Activated naive CD8-positive, alpha-beta T cell treated with anti-CD3 and anti-CD28 coated beads, Interleukin-2, amount 10 ng/mL, durations not matched to agents 7 days and 5 days (primary cell): ENCODE measurements at regions not wholly inside any gene's neighbourhood (a gene's known extent, or its start where the extent isn't known, plus 50 kb on each side); places are given as distances from the start of the nearest gene placed in this dataset.

Source experiments
- ATAC-seq: fragments of 150-1000 bp; cut with Tn5 transposase; one replicate; pipeline ENCODE4 v1.10.0; 2021; ENCODE audit warnings: low read depth, moderate library complexity
- POLR2A ChIA-PET: fragments of 350-600 bp; sonication (Branson Sonifier 250); formaldehyde crosslinking; loops from one replicate; lab custom pipeline; 2021; ENCODE audit warnings: antibody characterized with exemption; lab: Charles Lee
- DNase-seq: peaks from one replicate; pipeline ENCODE4 v3.0.0; 2021
- H3K27ac Mint-ChIP-seq: one replicate; pipeline ENCODE4 v1.8.0; 2022; ENCODE audit warnings: mild to moderate bottlenecking, mixed read lengths
- H3K27me3 Mint-ChIP-seq: one replicate; pipeline ENCODE4 v1.8.0; 2022; ENCODE audit warnings: mild to moderate bottlenecking, moderate library complexity, mixed read lengths
- H3K36me3 Mint-ChIP-seq: one replicate; pipeline ENCODE4 v1.8.0; 2021; ENCODE audit warnings: mild to moderate bottlenecking, mixed read lengths
- H3K4me1 Mint-ChIP-seq: one replicate; pipeline ENCODE4 v1.8.0; 2021; ENCODE audit warnings: mixed read lengths
- H3K4me3 Mint-ChIP-seq: one replicate; pipeline ENCODE4 v1.8.0; 2022; ENCODE audit warnings: mild to moderate bottlenecking, moderate library complexity, mixed read lengths
- H3K9me3 Mint-ChIP-seq: one replicate; pipeline ENCODE4 v1.8.0; 2021; ENCODE audit warnings: mixed read lengths

- no peak for DNase-seq
- POLR2A ChIA-PET, result no interaction called here
- Mint-ChIP-seq H3K27ac (no peak overlapping the region), H3K36me3 (no peaks in the 10 kb centered on the region), H3K4me1 (no peaks in the 10 kb centered on the region), H3K9me3 (no peaks in the 10 kb centered on the region), H3K4me3 (no peak overlapping the region), H3K27me3 (no peaks in the 10 kb centered on the region)
- ATAC-seq, result no peak
Observed at GRCh38 chr18:24545651-24546050, 85.2 kb downstream of the HRH4 start.

DNA sequence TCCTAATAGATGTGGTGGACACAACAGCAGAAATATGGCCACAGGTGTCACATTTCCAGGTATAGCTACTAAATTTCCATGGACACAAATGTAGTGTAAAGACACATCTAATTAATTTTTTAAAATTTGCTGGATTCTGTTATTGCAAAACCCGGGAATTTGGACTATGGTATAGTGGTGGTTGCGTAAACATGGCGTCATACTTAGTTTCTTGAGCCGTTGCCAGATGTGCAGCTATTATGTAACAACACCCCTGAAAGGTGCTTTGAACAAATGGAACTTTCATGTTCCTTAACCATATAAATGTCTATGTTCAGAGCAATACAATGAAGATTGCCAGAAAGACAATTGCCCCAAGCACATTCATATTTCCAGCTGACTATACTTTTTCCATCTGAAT lies 85.9 kb downstream of the HRH4 start:
- POLR2A ChIA-PET, result no interaction called here
- no peak for DNase-seq
- H3K4me3 Mint-ChIP-seq, result no peak overlapping the region
- H3K4me1 Mint-ChIP-seq, result no peaks in the 10 kb centered on the region
- no peaks in the 10 kb centered on the region for H3K27me3 Mint-ChIP-seq
- no peak overlapping the region for H3K27ac Mint-ChIP-seq
- no peak for ATAC-seq
- no peaks in the 10 kb centered on the region for H3K9me3 Mint-ChIP-seq
- no peaks in the 10 kb centered on the region for H3K36me3 Mint-ChIP-seq

GRCh38 chr18:24548583-24548982 lies 88.1 kb downstream of the HRH4 start:
- H3K36me3 Mint-ChIP-seq, result no peaks in the 10 kb centered on the region
- no peaks in the 10 kb centered on the region for H3K27me3 Mint-ChIP-seq
- no peak for DNase-seq
- POLR2A ChIA-PET, result no interaction called here
- H3K27ac Mint-ChIP-seq, result no peak overlapping the region
- H3K4me3 Mint-ChIP-seq, result no peak overlapping the region
- no peaks in the 10 kb centered on the region for H3K9me3 Mint-ChIP-seq
- no peak for ATAC-seq
- H3K4me1 Mint-ChIP-seq, result peaks cover 3% of the 10 kb centered on the region

GRCh38 chr18:24552218-24552617 lies 91.8 kb downstream of the HRH4 start:
- ATAC-seq (no peak), DNase-seq (no peak)
- peaks cover 4% of the 10 kb centered on the region for H3K4me1 Mint-ChIP-seq
- no peak overlapping the region for H3K27ac Mint-ChIP-seq
- H3K36me3 Mint-ChIP-seq, result no peaks in the 10 kb centered on the region
- H3K4me3 Mint-ChIP-seq, result no peak overlapping the region
- POLR2A ChIA-PET, result no interaction called here
- H3K27me3 Mint-ChIP-seq, result no peaks in the 10 kb centered on the region
- no peaks in the 10 kb centered on the region for H3K9me3 Mint-ChIP-seq

DNA sequence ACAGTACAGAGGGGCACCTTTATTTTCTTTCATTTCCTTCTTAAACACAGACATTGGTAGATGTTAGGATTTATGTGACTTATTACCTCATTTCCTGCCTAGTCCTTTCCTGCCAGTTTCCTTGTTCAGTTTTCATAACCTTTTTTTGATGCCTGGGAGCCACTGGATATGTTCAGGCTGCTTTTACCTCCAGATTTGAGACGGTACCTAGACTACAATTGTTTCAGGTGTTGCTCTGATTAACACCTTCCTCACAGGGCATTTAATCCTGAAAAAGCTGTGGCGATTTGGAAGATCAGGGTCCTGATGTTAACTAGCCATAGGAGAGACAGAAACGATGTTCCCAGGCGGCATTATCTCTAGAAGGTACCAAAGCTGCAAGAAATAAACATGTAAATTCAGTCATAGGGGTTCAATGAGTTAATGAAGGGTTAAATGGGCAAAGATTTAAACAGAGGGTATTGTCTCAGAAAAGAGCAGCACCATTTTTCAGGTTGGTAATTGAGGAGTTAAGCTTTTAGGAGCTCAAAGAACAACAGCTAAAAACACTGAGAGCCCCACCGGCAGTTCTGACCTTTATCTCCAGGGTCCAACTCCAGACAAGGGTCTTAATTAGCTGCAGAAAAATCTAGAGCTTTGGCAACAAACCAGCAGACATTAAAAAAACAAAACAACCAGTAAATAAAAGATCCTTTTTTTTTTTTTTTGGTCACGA lies 93.3 kb downstream of the HRH4 start:
- H3K9me3 Mint-ChIP-seq, result no peaks in the 10 kb centered on the region
- POLR2A ChIA-PET, result no interaction called here
- H3K36me3 Mint-ChIP-seq, result no peaks in the 10 kb centered on the region
- ATAC-seq (no peak), DNase-seq (no peak)
- no peaks in the 10 kb centered on the region for H3K27me3 Mint-ChIP-seq
- H3K27ac Mint-ChIP-seq, result no peak overlapping the region
- no peak overlapping the region for H3K4me3 Mint-ChIP-seq
- peaks cover 4% of the 10 kb centered on the region for H3K4me1 Mint-ChIP-seq

DNA sequence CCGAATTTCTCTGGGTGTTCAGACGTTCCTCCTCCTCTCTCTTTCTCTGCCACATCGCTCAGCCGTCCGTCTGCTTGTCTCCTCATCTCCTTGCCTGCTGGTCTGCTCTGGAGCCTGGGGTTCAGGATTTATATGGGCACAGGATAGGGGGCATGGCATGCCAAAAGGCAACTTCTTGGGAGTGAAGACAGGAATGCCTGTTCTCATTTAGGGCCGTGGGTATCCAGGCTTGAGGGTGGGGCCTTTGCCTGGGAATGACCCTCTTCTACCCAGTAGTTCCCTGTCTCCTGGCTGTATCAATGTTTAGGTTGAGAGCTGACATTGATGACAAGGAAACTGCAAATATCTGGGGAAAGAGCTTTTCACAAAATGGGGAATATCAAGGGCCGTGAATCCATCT lies 98.0 kb downstream of the HRH4 start:
- Mint-ChIP-seq H3K4me1 (peaks cover 3% of the 10 kb centered on the region), H3K4me3 (no peak overlapping the region), H3K9me3 (no peaks in the 10 kb centered on the region), H3K36me3 (no peaks in the 10 kb centered on the region), H3K27me3 (no peaks in the 10 kb centered on the region), H3K27ac (no peak overlapping the region)
- no peak for DNase-seq
- POLR2A ChIA-PET, result no interaction called here
- no peak for ATAC-seq

- H3K9me3 Mint-ChIP-seq, result no peaks in the 10 kb centered on the region
- H3K4me1 Mint-ChIP-seq, result no peaks in the 10 kb centered on the region
- no peaks in the 10 kb centered on the region for H3K36me3 Mint-ChIP-seq
- H3K27ac Mint-ChIP-seq, result no peak overlapping the region
- H3K27me3 Mint-ChIP-seq, result no peaks in the 10 kb centered on the region
- POLR2A ChIA-PET, result interaction anchor here (0.6 kb wide), 1 partner anchor 126 kb away, joined by 3 read pairs; no protein-coding TSS in a partner anchor
- H3K4me3 Mint-ChIP-seq, result no peak overlapping the region
- ATAC-seq (no peak), DNase-seq (no peak)
Observed at GRCh38 chr18:24559526-24559925, 99.1 kb downstream of the HRH4 start.

DNA sequence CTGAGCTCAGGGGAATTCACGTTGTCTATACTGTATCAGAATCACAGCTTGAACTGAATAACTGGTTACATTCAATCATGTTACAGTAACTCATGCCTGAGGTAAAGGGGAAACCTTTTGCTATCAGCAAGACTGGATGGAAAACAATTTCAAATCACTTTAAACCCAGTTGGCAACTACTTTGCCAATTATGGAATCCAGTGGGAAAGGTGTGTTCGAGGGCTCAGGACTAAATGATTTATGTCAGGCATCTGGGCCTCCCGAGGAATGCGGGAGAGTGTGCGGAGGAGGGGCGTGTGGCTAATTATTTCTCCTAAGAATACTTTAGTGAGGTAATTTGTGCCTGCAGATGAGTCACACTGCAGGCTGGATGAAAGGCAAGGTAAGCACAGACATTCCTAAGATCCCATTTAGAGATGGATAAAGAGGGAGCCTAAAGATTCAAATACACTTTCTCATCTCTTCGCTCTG lies 100.1 kb downstream of the HRH4 start:
- Mint-ChIP-seq H3K4me3 (no peak overlapping the region), H3K4me1 (no peaks in the 10 kb centered on the region), H3K27me3 (no peaks in the 10 kb centered on the region), H3K27ac (no peak overlapping the region), H3K36me3 (no peaks in the 10 kb centered on the region), H3K9me3 (no peaks in the 10 kb centered on the region)
- POLR2A ChIA-PET, result no interaction called here
- ATAC-seq (no peak), DNase-seq (no peak)

GRCh38 chr18:24561369-24561965 lies 101.0 kb downstream of the HRH4 start:
- H3K4me3 Mint-ChIP-seq, result no peak overlapping the region
- no peaks in the 10 kb centered on the region for H3K4me1 Mint-ChIP-seq
- POLR2A ChIA-PET, result no interaction called here
- H3K9me3 Mint-ChIP-seq, result no peaks in the 10 kb centered on the region
- no peaks in the 10 kb centered on the region for H3K27me3 Mint-ChIP-seq
- ATAC-seq, result no peak
- no peaks in the 10 kb centered on the region for H3K36me3 Mint-ChIP-seq
- no peak for DNase-seq
- H3K27ac Mint-ChIP-seq, result no peak overlapping the region

GRCh38 chr18:24567199-24567598 lies 106.8 kb downstream of the HRH4 start:
- DNase-seq (no peak), ATAC-seq (no peak)
- no peak overlapping the region for H3K4me3 Mint-ChIP-seq
- H3K9me3 Mint-ChIP-seq, result no peaks in the 10 kb centered on the region
- POLR2A ChIA-PET, result no interaction called here
- H3K27me3 Mint-ChIP-seq, result no peaks in the 10 kb centered on the region
- no peaks in the 10 kb centered on the region for H3K36me3 Mint-ChIP-seq
- no peak overlapping the region for H3K27ac Mint-ChIP-seq
- H3K4me1 Mint-ChIP-seq, result no peaks in the 10 kb centered on the region

DNA sequence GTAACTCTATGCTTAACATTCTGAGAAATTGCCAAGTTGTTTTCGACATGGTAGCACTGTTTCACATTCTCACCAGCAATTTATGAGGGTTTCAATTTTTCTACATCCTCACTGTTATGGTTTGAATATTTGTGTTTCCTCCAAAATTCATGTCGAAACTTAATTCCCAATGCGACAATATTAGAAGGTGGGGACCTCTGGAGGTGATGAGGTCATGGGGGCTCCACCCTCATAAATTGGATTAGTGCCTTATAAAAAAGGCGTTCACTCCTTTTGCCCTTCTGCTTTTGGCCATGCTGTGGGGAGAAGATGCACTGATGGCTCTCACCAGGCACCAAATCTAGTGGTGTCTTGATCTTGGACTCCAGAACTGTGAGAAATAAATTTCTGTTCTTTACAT lies 110.3 kb downstream of the HRH4 start:
- ATAC-seq, result no peak
- Mint-ChIP-seq H3K27me3 (no peaks in the 10 kb centered on the region), H3K27ac (no peak overlapping the region)

GRCh38 chr18:24582771-24583170 lies 122.3 kb downstream of the HRH4 start:
- DNase-seq, result no peak
- Mint-ChIP-seq H3K4me3 (no peak overlapping the region), H3K4me1 (no peaks in the 10 kb centered on the region), H3K36me3 (no peaks in the 10 kb centered on the region), H3K27me3 (peaks cover 4% of the 10 kb centered on the region), H3K27ac (no peak overlapping the region), H3K9me3 (no peaks in the 10 kb centered on the region)
- ATAC-seq, result no peak
- POLR2A ChIA-PET, result no interaction called here

More for the DNA sequence above, 110.3 kb downstream of the HRH4 start:
- no peaks in the 10 kb centered on the region for H3K9me3 Mint-ChIP-seq
- no peaks in the 10 kb centered on the region for H3K36me3 Mint-ChIP-seq
- no peak for DNase-seq
- POLR2A ChIA-PET, result no interaction called here
- H3K4me1 Mint-ChIP-seq, result no peaks in the 10 kb centered on the region
- H3K4me3 Mint-ChIP-seq, result no peak overlapping the region

DNA sequence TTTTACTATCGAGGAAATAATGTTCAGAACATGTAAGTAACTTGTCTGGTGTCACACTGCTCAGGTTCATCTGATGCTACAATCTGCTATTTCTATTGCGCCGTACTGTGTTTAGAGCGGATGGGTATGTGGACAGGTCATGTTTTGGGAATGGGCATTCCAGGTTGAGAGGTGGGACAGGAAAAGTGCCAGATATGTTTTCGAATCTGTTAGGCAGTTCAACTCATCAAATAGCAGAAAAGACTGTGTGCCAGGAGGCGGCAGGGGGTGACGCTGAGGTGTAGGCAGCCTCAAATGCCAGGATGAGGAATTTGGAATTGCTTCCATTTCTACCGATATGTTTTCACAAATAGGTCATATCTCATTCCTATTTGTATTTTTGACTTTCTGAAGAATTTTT lies 123.8 kb downstream of the HRH4 start:
- no peak for DNase-seq
- H3K4me1 Mint-ChIP-seq, result no peaks in the 10 kb centered on the region
- no peak overlapping the region for H3K4me3 Mint-ChIP-seq
- ATAC-seq, result no peak
- no peak overlapping the region for H3K27ac Mint-ChIP-seq
- H3K9me3 Mint-ChIP-seq, result no peaks in the 10 kb centered on the region
- no peaks in the 10 kb centered on the region for H3K36me3 Mint-ChIP-seq
- peaks cover 4% of the 10 kb centered on the region for H3K27me3 Mint-ChIP-seq
- POLR2A ChIA-PET, result no interaction called here

DNA sequence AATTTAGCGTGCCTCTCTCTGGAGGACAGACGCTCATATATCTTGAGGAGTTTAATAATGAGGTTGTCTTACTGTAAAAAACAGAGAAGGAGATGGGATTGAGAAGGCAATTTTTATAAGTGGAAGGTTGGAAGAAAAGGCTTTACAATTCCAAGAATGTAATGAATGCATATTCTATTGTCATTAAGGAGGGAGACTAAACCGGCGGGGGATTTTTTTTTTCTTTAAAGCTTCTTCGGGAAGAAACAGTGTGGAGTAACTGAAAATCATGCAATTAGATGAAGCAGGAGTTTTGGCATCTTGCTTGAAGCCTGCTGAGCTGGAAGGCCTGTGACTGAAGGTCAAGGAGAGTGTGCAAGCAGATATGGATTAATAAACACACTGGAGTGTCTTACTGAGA lies 124.4 kb downstream of the HRH4 start:
- POLR2A ChIA-PET, result no interaction called here
- H3K27ac Mint-ChIP-seq, result no peak overlapping the region
- no peaks in the 10 kb centered on the region for H3K4me1 Mint-ChIP-seq
- ATAC-seq, result no peak
- no peak overlapping the region for H3K4me3 Mint-ChIP-seq
- H3K36me3 Mint-ChIP-seq, result no peaks in the 10 kb centered on the region
- H3K27me3 Mint-ChIP-seq, result peaks cover 4% of the 10 kb centered on the region
- DNase-seq, result no peak
- H3K9me3 Mint-ChIP-seq, result no peaks in the 10 kb centered on the region
